Neural cell (in vitro differentiated cells): ENCODE measurements at regions not wholly inside any gene's neighbourhood (a gene's known extent, or its start where the extent isn't known, plus 50 kb on each side); places are given as distances from the start of the nearest gene placed in this dataset.

Experiments used
- H2AFZ ChIP-seq: fragments of 200-600, 300-800 bp; sonication (generic), shearing (Covaris generic); 2 replicates; pipeline ENCODE4 v1.6.0; 2014; ENCODE audit warnings: low read depth, mild to moderate bottlenecking, antibody characterized with exemption, low read length, moderate library complexity
- H3F3A ChIP-seq: fragments of 200-600 bp; shearing (Covaris generic); 2 replicates; pipeline ENCODE4 v1.6.1; 2016; ENCODE audit warnings: mild to moderate bottlenecking, moderate library complexity, mixed read lengths, antibody characterized with exemption, low read length; ENCODE audit not compliant: insufficient read depth, poor library complexity, severe bottlenecking
- H3K27ac ChIP-seq: fragments of 200-600, 300-800 bp; sonication (generic), shearing (Covaris generic); 2 replicates; pipeline ENCODE4 v1.5.1; 2014; ENCODE audit warnings: mild to moderate bottlenecking, low read length, moderate library complexity
- H3K27me3 ChIP-seq: fragments of 300-800, 200-600 bp; sonication (generic), shearing (Covaris generic); 2 replicates; pipeline ENCODE4 v1.6.0; 2014; ENCODE audit warnings: mild to moderate bottlenecking, low read depth, low read length, moderate library complexity; ENCODE audit not compliant: insufficient read depth
- H3K36me3 ChIP-seq: fragments of 300-800, 200-600 bp; sonication (generic), shearing (Covaris generic); 2 replicates; pipeline ENCODE4 v1.5.1; 2014; ENCODE audit warnings: mild to moderate bottlenecking, antibody characterized with exemption, low read length, moderate library complexity; ENCODE audit not compliant: insufficient read depth
- H3K4me2 ChIP-seq: fragments of 300-800, 200-600 bp; sonication (generic), shearing (Covaris generic); 2 replicates; pipeline ENCODE4 v1.6.0; 2014; ENCODE audit warnings: mild to moderate bottlenecking, low read length
- H3K4me3 ChIP-seq: fragments of 300-800, 200-600 bp; sonication (generic), shearing (Covaris generic); 2 replicates; pipeline ENCODE4 v1.5.1; 2014; ENCODE audit warnings: mild to moderate bottlenecking, low read length, moderate library complexity
- H3K79me2 ChIP-seq: fragments of 200-600 bp; shearing (Covaris generic); replicated peaks from 2 replicates; pipeline ENCODE4 v1.6.0; 2014; ENCODE audit warnings: mild to moderate bottlenecking, low read length, moderate library complexity; ENCODE audit not compliant: insufficient read depth
- H3K9ac ChIP-seq: fragments of 300-800, 200-600 bp; sonication (generic), shearing (Covaris generic); 2 replicates; pipeline ENCODE4 v1.6.1; 2016; ENCODE audit warnings: mild to moderate bottlenecking, low read length, mixed read lengths
- H3K9me2 ChIP-seq: fragments of 200-600 bp; shearing (Covaris generic); 2 replicates; pipeline ENCODE4 v1.6.1; 2016; ENCODE audit warnings: mild to moderate bottlenecking, low read length, mixed read lengths; ENCODE audit not compliant: insufficient read depth
- H3K9me3 ChIP-seq: fragments of 200-600, 300-800 bp; sonication (generic), shearing (Covaris generic); 2 replicates; pipeline ENCODE4 v1.6.1; 2016; ENCODE audit warnings: mild to moderate bottlenecking, mixed run types, low read length, moderate library complexity, mixed read lengths
- H4K20me1 ChIP-seq: fragments of 200-600 bp; shearing (Covaris generic); 2 replicates; pipeline ENCODE4 v1.6.1; 2016; ENCODE audit warnings: mild to moderate bottlenecking, mixed run types; ENCODE audit not compliant: insufficient read depth
- EP300 ChIP-seq: fragments of 450-650 bp; conservative IDR thresholded peaks from 2 replicates; pipeline ENCODE4 v1.6.1; 2014; ENCODE audit warnings: antibody characterized with exemption, mild to moderate bottlenecking, moderate library complexity; ENCODE audit not compliant: poor library complexity, severe bottlenecking
- EZH2 ChIP-seq: fragments of 200-600, 300-800 bp; shearing (Covaris generic), sonication (generic); IDR thresholded peaks from 2 replicates; pipeline ENCODE4 v1.6.1; 2014; ENCODE audit warnings: antibody characterized with exemption, low read length, borderline replicate concordance, mild to moderate bottlenecking; ENCODE audit not compliant: insufficient read depth, poor library complexity, severe bottlenecking
- MXI1 ChIP-seq: fragments of 450-650 bp; conservative IDR thresholded peaks from 2 replicates; pipeline ENCODE4 v1.6.1; 2014; ENCODE audit warnings: antibody characterized with exemption, mild to moderate bottlenecking; ENCODE audit not compliant: poor library complexity, severe bottlenecking
- POLR2AphosphoS5 ChIP-seq: IDR thresholded peaks from 2 replicates; pipeline ENCODE4 v1.6.1; 2012
- RAD21 ChIP-seq: fragments of 450-650 bp; conservative IDR thresholded peaks from 2 replicates; pipeline ENCODE4 v1.6.1; 2014; ENCODE audit warnings: antibody characterized with exemption, mild to moderate bottlenecking, moderate library complexity
- REST ChIP-seq: IDR thresholded peaks from 2 replicates; pipeline ENCODE4 v1.6.1; 2012; ENCODE audit warnings: borderline replicate concordance
- SMC3 ChIP-seq: fragments of 450-650 bp; conservative IDR thresholded peaks from 2 replicates; pipeline ENCODE4 v1.6.1; 2014; ENCODE audit warnings: antibody characterized with exemption, mild to moderate bottlenecking, moderate library complexity; ENCODE audit not compliant: poor library complexity
- TAF1 ChIP-seq: IDR thresholded peaks from 2 replicates; pipeline ENCODE4 v1.6.1; 2012; ENCODE audit warnings: low read depth
- TF ChIP-seq, protein P1 (sequence below): fragments of 450-650 bp; IDR thresholded peaks from 2 replicates; pipeline ENCODE4 v1.5.1; 2014; ENCODE audit warnings: antibody characterized with exemption, mild to moderate bottlenecking, moderate library complexity; ENCODE audit not compliant: poor library complexity, severe bottlenecking

DNA sequence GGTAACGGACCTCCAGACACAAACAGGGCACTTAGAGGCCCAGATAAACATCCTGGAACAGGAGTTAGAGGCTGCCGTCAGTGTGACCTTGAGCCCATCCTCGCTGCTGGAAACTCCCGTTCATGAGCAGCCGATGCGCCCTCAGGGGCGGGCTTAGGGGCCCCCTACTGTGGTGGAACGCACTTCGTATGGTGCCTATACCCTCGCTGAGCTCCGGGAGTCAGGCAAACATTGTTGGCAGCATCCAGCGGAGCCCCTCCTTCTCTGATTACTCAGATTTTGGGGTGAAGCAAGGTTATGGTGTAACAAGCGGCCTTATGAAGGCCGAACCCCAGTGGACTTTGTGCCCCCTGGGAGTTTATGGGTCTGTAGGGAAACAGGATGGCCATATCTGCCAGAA, 205.3 kb upstream of the SYT4 start:
- Histone ChIP-seq H3K4me2 (no peak overlapping the region), H2AFZ (no peak overlapping the region), H3K27me3 (no peaks in the 10 kb centered on the region), H4K20me1 (no peaks in the 10 kb centered on the region), H3K9me2 (no peaks in the 10 kb centered on the region), H3K9me3 (peaks cover 11% of the 10 kb centered on the region), H3K27ac (no peak overlapping the region), H3K4me3 (no peak overlapping the region), H3K79me2 (no peaks in the 10 kb centered on the region), H3K9ac (no peak overlapping the region), H3K36me3 (no peaks in the 10 kb centered on the region), H3F3A (no peaks in the 10 kb centered on the region)
- TF ChIP-seq, protein P1, sequence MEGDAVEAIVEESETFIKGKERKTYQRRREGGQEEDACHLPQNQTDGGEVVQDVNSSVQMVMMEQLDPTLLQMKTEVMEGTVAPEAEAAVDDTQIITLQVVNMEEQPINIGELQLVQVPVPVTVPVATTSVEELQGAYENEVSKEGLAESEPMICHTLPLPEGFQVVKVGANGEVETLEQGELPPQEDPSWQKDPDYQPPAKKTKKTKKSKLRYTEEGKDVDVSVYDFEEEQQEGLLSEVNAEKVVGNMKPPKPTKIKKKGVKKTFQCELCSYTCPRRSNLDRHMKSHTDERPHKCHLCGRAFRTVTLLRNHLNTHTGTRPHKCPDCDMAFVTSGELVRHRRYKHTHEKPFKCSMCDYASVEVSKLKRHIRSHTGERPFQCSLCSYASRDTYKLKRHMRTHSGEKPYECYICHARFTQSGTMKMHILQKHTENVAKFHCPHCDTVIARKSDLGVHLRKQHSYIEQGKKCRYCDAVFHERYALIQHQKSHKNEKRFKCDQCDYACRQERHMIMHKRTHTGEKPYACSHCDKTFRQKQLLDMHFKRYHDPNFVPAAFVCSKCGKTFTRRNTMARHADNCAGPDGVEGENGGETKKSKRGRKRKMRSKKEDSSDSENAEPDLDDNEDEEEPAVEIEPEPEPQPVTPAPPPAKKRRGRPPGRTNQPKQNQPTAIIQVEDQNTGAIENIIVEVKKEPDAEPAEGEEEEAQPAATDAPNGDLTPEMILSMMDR: no peak
- TF ChIP-seq REST (no peak), SMC3 (no peak), MXI1 (no peak), RAD21 (no peak), TAF1 (no peak), EP300 (no peak), EZH2 (no peak), POLR2AphosphoS5 (no peak)

- peaks cover 11% of the 10 kb centered on the region for H3K9me3 ChIP-seq
- no peaks in the 10 kb centered on the region for H3F3A ChIP-seq
- no peaks in the 10 kb centered on the region for H4K20me1 ChIP-seq
- H3K4me3 ChIP-seq: no peak overlapping the region
- H3K36me3 ChIP-seq: no peaks in the 10 kb centered on the region
- H3K9me2 ChIP-seq: no peaks in the 10 kb centered on the region
- H3K27ac ChIP-seq: no peak overlapping the region
- H3K27me3 ChIP-seq: no peaks in the 10 kb centered on the region
- TF ChIP-seq REST: no peak
- H3K9ac ChIP-seq: no peak overlapping the region
- no peak overlapping the region for H2AFZ ChIP-seq
- H3K4me2 ChIP-seq: no peak overlapping the region
- no peaks in the 10 kb centered on the region for H3K79me2 ChIP-seq
Observed at GRCh38 chr18:43484710-43485109, 207.4 kb upstream of the SYT4 start.
